ENCODE measurements at regions not wholly inside any gene's neighbourhood (a gene's known extent, or its start where the extent isn't known, plus 50 kb on each side); places are given as distances from the start of the nearest gene placed in this dataset.
A peak's percentile ranks its signal among the peaks of the same experiment; 100 is the strongest.

DNA sequence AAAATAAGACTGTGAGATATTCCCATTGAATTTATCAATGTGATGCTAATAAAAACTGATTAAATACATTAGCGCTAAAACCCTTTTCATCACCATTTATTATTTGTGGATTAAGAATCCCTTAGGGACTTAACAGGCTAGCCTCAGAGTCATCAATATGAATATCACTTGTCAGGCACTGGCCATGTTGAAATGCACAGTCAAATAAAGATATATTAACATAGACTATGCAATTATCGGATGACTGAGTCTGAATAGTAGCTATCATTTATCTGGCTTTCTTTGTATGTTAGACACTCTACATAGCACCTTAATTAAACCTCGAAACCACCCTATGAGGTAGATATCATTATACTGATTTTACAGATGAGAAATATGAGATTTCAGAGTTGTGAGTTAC, 213.6 kb downstream of the RDH14 start:
- TF ChIP-seq, protein P1, sequence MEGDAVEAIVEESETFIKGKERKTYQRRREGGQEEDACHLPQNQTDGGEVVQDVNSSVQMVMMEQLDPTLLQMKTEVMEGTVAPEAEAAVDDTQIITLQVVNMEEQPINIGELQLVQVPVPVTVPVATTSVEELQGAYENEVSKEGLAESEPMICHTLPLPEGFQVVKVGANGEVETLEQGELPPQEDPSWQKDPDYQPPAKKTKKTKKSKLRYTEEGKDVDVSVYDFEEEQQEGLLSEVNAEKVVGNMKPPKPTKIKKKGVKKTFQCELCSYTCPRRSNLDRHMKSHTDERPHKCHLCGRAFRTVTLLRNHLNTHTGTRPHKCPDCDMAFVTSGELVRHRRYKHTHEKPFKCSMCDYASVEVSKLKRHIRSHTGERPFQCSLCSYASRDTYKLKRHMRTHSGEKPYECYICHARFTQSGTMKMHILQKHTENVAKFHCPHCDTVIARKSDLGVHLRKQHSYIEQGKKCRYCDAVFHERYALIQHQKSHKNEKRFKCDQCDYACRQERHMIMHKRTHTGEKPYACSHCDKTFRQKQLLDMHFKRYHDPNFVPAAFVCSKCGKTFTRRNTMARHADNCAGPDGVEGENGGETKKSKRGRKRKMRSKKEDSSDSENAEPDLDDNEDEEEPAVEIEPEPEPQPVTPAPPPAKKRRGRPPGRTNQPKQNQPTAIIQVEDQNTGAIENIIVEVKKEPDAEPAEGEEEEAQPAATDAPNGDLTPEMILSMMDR (IDR thresholded peaks at IDR 0.05; ENCODE audit: insufficient read depth, low read depth, low read length), result no peak
- H3K4me3 ChIP-seq (ENCODE audit: low read depth, low read length), result no peak overlapping the region
- DNase-seq (ENCODE audit: low read depth), result no peak

DNA sequence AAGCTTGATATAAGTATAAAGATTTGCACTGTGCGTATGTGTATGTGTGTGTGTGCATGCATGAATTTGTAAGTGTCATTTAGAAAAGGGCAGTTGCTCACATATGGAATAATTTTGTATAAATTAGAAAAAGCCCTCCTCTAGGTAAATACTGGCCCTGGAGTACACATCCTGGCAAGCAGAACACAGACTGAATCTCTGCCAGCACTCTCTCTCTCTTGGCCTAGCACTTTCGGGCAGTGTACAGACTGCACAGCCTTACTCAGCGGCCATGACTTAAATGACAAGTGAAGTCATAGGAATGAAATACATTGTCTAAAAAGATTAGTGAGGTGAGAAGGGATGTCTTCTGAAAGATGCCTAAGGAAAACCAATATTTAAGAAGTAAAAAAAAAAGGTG, 214.1 kb downstream of the RDH14 start:
- no peak for DNase-seq (ENCODE audit: low read depth)
- TF ChIP-seq, protein P1 (IDR thresholded peaks at IDR 0.05; ENCODE audit: insufficient read depth, low read depth, low read length), result no peak
- no peak overlapping the region for H3K4me3 ChIP-seq (ENCODE audit: low read depth, low read length)

GRCh38 chr2:18345848-18346247, 214.6 kb downstream of the RDH14 start:
- peak; percentile 42 for DNase-seq (ENCODE audit: low read depth)
- no peak overlapping the region for H3K4me3 ChIP-seq (ENCODE audit: low read depth, low read length)
- TF ChIP-seq, protein P1 (IDR thresholded peaks at IDR 0.05; ENCODE audit: insufficient read depth, low read depth, low read length), result no peak

- DNase-seq (ENCODE audit: low read depth), result no peak
- TF ChIP-seq, protein P1 (IDR thresholded peaks at IDR 0.05; ENCODE audit: insufficient read depth, low read depth, low read length), result no peak
- no peak overlapping the region for H3K4me3 ChIP-seq (ENCODE audit: low read depth, low read length)
Observed at GRCh38 chr2:18342901-18343300, 217.6 kb downstream of the RDH14 start.

- peak; percentile 81 for DNase-seq (ENCODE audit: low read depth)
- no peak overlapping the region for H3K4me3 ChIP-seq (ENCODE audit: low read depth, low read length)
- TF ChIP-seq, protein P1 (IDR thresholded peaks at IDR 0.05; ENCODE audit: insufficient read depth, low read depth, low read length), result no peak
Observed at GRCh38 chr2:18339326-18339725, 221.1 kb downstream of the RDH14 start.

- no peak overlapping the region for H3K4me3 ChIP-seq (ENCODE audit: low read depth, low read length)
- TF ChIP-seq, protein P1 (IDR thresholded peaks at IDR 0.05; ENCODE audit: insufficient read depth, low read depth, low read length), result no peak
- DNase-seq (ENCODE audit: low read depth), result no peak
Observed at GRCh38 chr2:18336975-18337374, 223.5 kb downstream of the RDH14 start.

DNA sequence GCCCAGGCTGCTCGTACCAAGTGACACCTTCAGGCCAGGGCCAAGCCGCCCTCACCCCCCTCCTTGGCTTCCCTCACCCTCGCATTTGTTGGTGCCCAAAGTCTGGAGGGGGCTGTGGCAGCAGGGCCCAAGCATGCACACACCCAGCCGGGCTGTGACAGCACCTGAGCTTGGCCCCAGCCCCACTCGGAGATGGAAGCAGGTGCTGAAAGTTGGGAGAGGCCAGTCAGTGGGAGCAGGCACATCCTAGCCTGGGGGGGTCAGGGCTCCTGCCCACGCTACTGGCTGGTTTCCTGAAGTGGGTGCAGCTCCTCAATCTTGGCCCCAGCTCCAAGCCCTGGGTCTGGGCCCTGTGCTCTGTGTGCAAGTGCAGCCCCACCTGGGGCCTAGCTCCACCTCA, 228.0 kb downstream of the RDH14 start:
- DNase-seq (ENCODE audit: low read depth), result no peak
- no peak overlapping the region for H3K4me3 ChIP-seq (ENCODE audit: low read depth, low read length)

More for the DNA sequence above, 228.0 kb downstream of the RDH14 start:
- TF ChIP-seq, protein P1 (IDR thresholded peaks at IDR 0.05; ENCODE audit: insufficient read depth, low read depth, low read length), result no peak

Measured in fibroblast of villous mesenchyme (primary cell).